AG09309 (cell line): ENCODE measurements at regions not wholly inside any gene's neighbourhood (a gene's known extent, or its start where the extent isn't known, plus 50 kb on each side); places are given as distances from the start of the nearest gene placed in this dataset.

ENCODE experiments used
- DNase-seq: peaks from one replicate; pipeline ENCODE4 v3.0.0-alpha.2; 2010; ENCODE audit warnings: low read depth
- H3K4me3 ChIP-seq: 2 replicates; pipeline ENCODE4 v1.5.1; 2011; ENCODE audit warnings: mild to moderate bottlenecking, low read depth, low read length, moderate library complexity; ENCODE audit not compliant: control insufficient read depth
- CTCF ChIP-seq: IDR thresholded peaks from 2 replicates; pipeline ENCODE4 v1.5.1; 2011; ENCODE audit warnings: mild to moderate bottlenecking, low read depth, low read length, inconsistent platforms; ENCODE audit not compliant: insufficient read depth, control insufficient read depth; ENCODE audit errors: missing control alignments

- H3K4me3 ChIP-seq = no peak overlapping the region
- DNase-seq = no peak
- TF ChIP-seq CTCF = no peak
Observed at GRCh38 chr5:2530609-2531008, 220.9 kb downstream of the IRX2 start.

GRCh38 chr5:2529371-2530092 is 221.9 kb downstream of the IRX2 start:
- TF ChIP-seq CTCF = no peak
- DNase-seq = no peak
- H3K4me3 ChIP-seq = no peak overlapping the region

- TF ChIP-seq CTCF = no peak
- no peak for DNase-seq
Observed at GRCh38 chr5:2525351-2525750, 226.1 kb downstream of the IRX2 start.

GRCh38 chr5:2524620-2525019 is 226.9 kb downstream of the IRX2 start:
- H3K4me3 ChIP-seq = no peak overlapping the region
- TF ChIP-seq CTCF = no peak
- DNase-seq = no peak

More at GRCh38 chr5:2525351-2525750, 226.1 kb downstream of the IRX2 start:
- no peak overlapping the region for H3K4me3 ChIP-seq

DNA sequence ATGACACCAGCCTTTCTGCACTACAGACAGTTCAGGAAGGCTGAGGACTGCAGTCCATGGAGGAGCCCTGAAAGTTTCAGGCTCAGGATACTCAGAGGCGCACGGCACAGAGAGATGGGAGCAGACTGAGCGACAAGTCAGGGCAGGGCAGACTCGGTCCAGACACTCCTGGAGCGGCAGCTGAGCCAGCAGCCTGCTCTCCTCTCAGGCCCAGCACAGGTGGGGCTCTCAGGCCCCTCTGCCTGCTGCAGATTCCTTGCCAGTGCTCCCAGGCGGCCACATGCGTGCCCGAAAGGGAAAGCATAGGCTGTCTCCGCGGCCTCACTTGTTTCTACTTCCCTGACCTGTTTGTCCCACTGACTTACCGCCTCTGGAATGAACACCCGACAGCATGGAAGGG is 228.3 kb downstream of the IRX2 start:
- H3K4me3 ChIP-seq = no peak overlapping the region
- TF ChIP-seq CTCF = no peak
- DNase-seq = no peak

- DNase-seq = no peak
- no peak overlapping the region for H3K4me3 ChIP-seq
- TF ChIP-seq CTCF = no peak
Observed at GRCh38 chr5:2522372-2522771, 229.1 kb downstream of the IRX2 start.

- no peak overlapping the region for H3K4me3 ChIP-seq
- TF ChIP-seq CTCF = no peak
- no peak for DNase-seq
Observed at GRCh38 chr5:2519153-2519552, 232.3 kb downstream of the IRX2 start.
